GM12878 (cell line): ENCODE measurements at regions not wholly inside any gene's neighbourhood (a gene's known extent, or its start where the extent isn't known, plus 50 kb on each side); places are given as distances from the start of the nearest gene placed in this dataset.

Source experiments
- ATAC-seq: fragments of 200-7000 bp; cut with Tn5 transposase; 3 replicates; pipeline ENCODE4 v1.9.1; 2020; ENCODE audit warnings: mild to moderate bottlenecking, moderate library complexity
- BruUV-seq: library from RNA; stranded (reverse); fragments of 400-500 nt; replicated peaks from 2 replicates; lab custom pipeline; 2021; lab: Mats Ljungman, UMichigan
- CTCF ChIA-PET: fragments of 300-600 bp; sonication (Branson Sonifier 250); formaldehyde crosslinking; extraction: SDS; loops from one replicate; lab custom pipeline; 2021; ENCODE audit warnings: inconsistent platforms; lab: Yijun Ruan, JAX
- POLR2A ChIA-PET: fragments of 350-600 bp; formaldehyde crosslinking; extraction: SDS; loops from one replicate; lab custom pipeline; 2021; ENCODE audit warnings: inconsistent platforms; lab: Charles Lee
- RAD21 ChIA-PET: fragments of 300-600 bp; sonication (Branson Sonifier 250); formaldehyde crosslinking; loops from one replicate; lab custom pipeline; 2023; ENCODE audit warnings: antibody characterized with exemption; ENCODE audit not compliant: unreplicated experiment; lab: Charles Lee
- SMC1A ChIA-PET: fragments of 300-600 bp; sonication (Branson Sonifier 250); formaldehyde crosslinking; loops from one replicate; lab custom pipeline; 2023; ENCODE audit not compliant: unreplicated experiment, uncharacterized antibody; lab: Charles Lee
- DNase-seq: peaks from one replicate; pipeline ENCODE4 v3.0.0-alpha.2; 2011; ENCODE audit warnings: low read depth, low spot score
- FAIRE-seq: peaks from 3 replicates; lab custom pipeline; 2011; peaks lifted over from hg19 to GRCh38; lab: Jason Lieb, UNC
- H2AFZ ChIP-seq: 2 replicates; pipeline ENCODE4 v1.6.0; 2011; ENCODE audit warnings: low read depth, low read length, control low read depth; ENCODE audit not compliant: control insufficient read depth
- H3K27ac ChIP-seq: 2 replicates; pipeline ENCODE4 v1.5.1; 2011; ENCODE audit warnings: control low read depth; ENCODE audit not compliant: control insufficient read depth, insufficient read depth
- H3K27me3 ChIP-seq, 2 experiments: replicated peaks in 1 of 2; 2 replicates each; pipeline versions ENCODE4 v1.6.0 to v1.6.1; 2011; ENCODE audit warnings: low read length in 1 of 2; ENCODE audit not compliant: control insufficient read depth in 2 of 2, insufficient read depth in 2 of 2
- H3K36me3 ChIP-seq, 2 experiments: 2 replicates each; pipeline ENCODE4 v1.5.1; 2011; ENCODE audit warnings: low read length in 1 of 2; ENCODE audit not compliant: control insufficient read depth in 2 of 2, insufficient read depth in 2 of 2
- H3K4me1 ChIP-seq: 2 replicates; pipeline ENCODE4 v1.6.1; 2011; ENCODE audit warnings: mild to moderate bottlenecking, low read length, moderate library complexity, mixed read lengths; ENCODE audit not compliant: control insufficient read depth, insufficient read depth
- H3K4me2 ChIP-seq: 2 replicates; pipeline ENCODE4 v1.6.0; 2011; ENCODE audit warnings: control low read depth; ENCODE audit not compliant: control insufficient read depth, insufficient read depth
- H3K4me3 ChIP-seq: fragments of 200-600 bp; sonication (generic); 2 replicates; pipeline ENCODE4 v1.5.1; 2016
- H3K79me2 ChIP-seq: 2 replicates; pipeline ENCODE4 v1.6.0; 2011; ENCODE audit warnings: low read length; ENCODE audit not compliant: control insufficient read depth, insufficient read depth
- H3K9ac ChIP-seq: 2 replicates; pipeline ENCODE4 v1.8.0; 2011; ENCODE audit warnings: low read length, control low read depth, mixed read lengths; ENCODE audit not compliant: control insufficient read depth, insufficient read depth
- H3K9me3 ChIP-seq: replicated peaks from 3 replicates; pipeline ENCODE4 v1.5.1; 2011; ENCODE audit warnings: mild to moderate bottlenecking, low read length; ENCODE audit not compliant: control insufficient read depth, insufficient read depth
- H4K20me1 ChIP-seq: 2 replicates; pipeline ENCODE4 v1.6.0; 2011; ENCODE audit not compliant: control insufficient read depth, insufficient read depth
- BCLAF1 ChIP-seq: fragments of 450-650 bp; IDR thresholded peaks from 2 replicates; pipeline ENCODE4 v1.6.1; 2017; ENCODE audit warnings: antibody characterized with exemption, mild to moderate bottlenecking, moderate library complexity
- BHLHE40 ChIP-seq, 2 experiments: fragments of 450-650 bp in 1 of 2; IDR thresholded peaks; 2 replicates each; pipeline ENCODE4 v1.6.1; 2011 to 2017; ENCODE audit warnings: low read depth in 2 of 2, borderline replicate concordance in 1 of 2, improper control_type of control experiment in 1 of 2, low read length in 1 of 2, mild to moderate bottlenecking in 1 of 2
- CBX3 ChIP-seq: fragments of 200-600 bp; sonication (generic); IDR thresholded peaks from 2 replicates; pipeline ENCODE4 v1.6.1; 2016; ENCODE audit warnings: low read depth, borderline replicate concordance
- KDM1A ChIP-seq: fragments of 200-600 bp; sonication (generic); IDR thresholded peaks from 2 replicates; pipeline ENCODE4 v1.6.1; 2016; ENCODE audit warnings: borderline replicate concordance
- MTA2 ChIP-seq: fragments of 450-650 bp; IDR thresholded peaks from 2 replicates; pipeline ENCODE4 v1.6.1; 2016; ENCODE audit warnings: low read depth, mild to moderate bottlenecking, moderate library complexity
- MYC ChIP-seq: IDR thresholded peaks from 2 replicates; pipeline ENCODE4 v1.6.1; 2011; ENCODE audit warnings: mild to moderate bottlenecking, low read length, moderate library complexity, inconsistent platforms; ENCODE audit not compliant: insufficient read depth, insufficient replicate concordance, insufficient read length, severe bottlenecking
- NRF1 ChIP-seq: conservative IDR thresholded peaks from 2 replicates; pipeline ENCODE4 v1.6.1; 2011; ENCODE audit warnings: mild to moderate bottlenecking, low read depth, low read length, improper control_type of control experiment
- POLR2A ChIP-seq: IDR thresholded peaks from 2 replicates; pipeline ENCODE4 v1.6.1; 2011; ENCODE audit warnings: low read depth, mild to moderate bottlenecking, low read length
- SUZ12 ChIP-seq: fragments of 200-600 bp; sonication (generic); IDR thresholded peaks from one replicate; pipeline ENCODE4 v1.6.1; 2018; ENCODE audit warnings: antibody characterized with exemption, mild to moderate bottlenecking; ENCODE audit not compliant: unreplicated experiment
- TCF3 ChIP-seq: IDR thresholded peaks from 2 replicates; pipeline ENCODE4 v1.6.1; 2012; ENCODE audit warnings: low read depth, mild to moderate bottlenecking, low read length, borderline replicate concordance; ENCODE audit not compliant: insufficient read depth
- ZNF207 ChIP-seq: fragments of 450-650 bp; IDR thresholded peaks from 2 replicates; pipeline ENCODE4 v1.6.1; 2014; ENCODE audit warnings: antibody characterized with exemption, mild to moderate bottlenecking, borderline replicate concordance
- ZNF274 ChIP-seq: IDR thresholded peaks from one replicate; pipeline ENCODE4 v1.8.0; 2011; ENCODE audit not compliant: insufficient read length, insufficient read depth
- WGBS: methylation state at CpG from one replicate; pipeline ENCODE4 v1.1.6; 2016; ENCODE audit warnings: low lambda C conversion rate; ENCODE audit not compliant: insufficient replicate concordance, insufficient coverage; ENCODE audit errors: missing lambda C conversion rate; 5-methylcytosine and 5-hydroxymethylcytosine counted together
- in situ Hi-C: fragments of 300-500 bp; cut with MboI; formaldehyde crosslinking; loops from 9 replicates; pipeline ENCODE4 v1.14.3; 2018; ENCODE audit warnings: mixed read lengths
- intact Hi-C: fragments of 100-400 bp; cut with micrococcal nuclease; formaldehyde crosslinking; loops from one replicate; pipeline ENCODE4 v1.14.2; 2022; ENCODE audit not compliant: unreplicated experiment
- TF ChIP-seq, protein P1 (sequence below): IDR thresholded peaks from 2 replicates; pipeline ENCODE4 v1.6.1; 2011; ENCODE audit warnings: low read depth, mild to moderate bottlenecking, low read length, moderate library complexity, borderline replicate concordance; ENCODE audit errors: extremely low read depth
- TF ChIP-seq, protein P2 (sequence below): fragments of 450-650 bp; IDR thresholded peaks from 2 replicates; pipeline ENCODE4 v1.6.1; 2017; ENCODE audit warnings: mild to moderate bottlenecking

DNA sequence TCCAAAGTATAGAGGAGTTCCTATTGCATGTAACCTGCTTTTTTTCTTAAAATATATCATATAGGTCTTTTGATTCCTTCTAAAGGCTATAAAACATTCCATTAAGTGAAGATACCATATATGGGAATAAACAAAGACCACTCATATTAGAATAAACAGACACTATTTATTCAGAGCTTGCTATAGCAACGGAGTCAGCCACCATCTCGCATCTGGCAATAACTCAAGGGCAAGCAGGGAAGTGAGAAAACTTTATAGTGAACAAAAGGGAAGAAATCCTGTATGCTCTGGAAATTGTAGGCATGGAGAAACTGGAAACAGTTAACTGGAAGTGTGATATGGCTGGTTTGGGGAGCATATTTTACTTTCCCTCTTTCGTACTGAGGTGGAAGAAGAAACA, 301.9 kb downstream of the PTH2R start:
- Histone ChIP-seq H3K9me3 (no peaks in the 10 kb centered on the region), H3K4me3 (no peak overlapping the region), H3K79me2 (no peaks in the 10 kb centered on the region), H3K27ac (no peak overlapping the region), H3K4me1 (no peaks in the 10 kb centered on the region), H3K36me3 (no peaks in the 10 kb centered on the region), H3K27me3 (no peaks in the 10 kb centered on the region), H2AFZ (no peak overlapping the region), H3K9ac (no peak overlapping the region), H3K4me2 (no peak overlapping the region), H4K20me1 (no peaks in the 10 kb centered on the region)
- SMC1A ChIA-PET, result no interaction called here
- FAIRE-seq (no peak), DNase-seq (no peak), ATAC-seq (no peak)
- RAD21 ChIA-PET, result no interaction called here
- WGBS, result 0% methylated on average over 3 of the region's 3 CpGs
- intact Hi-C loops (no loop called here), in situ Hi-C loops (no loop called here)
- CTCF ChIA-PET, result no interaction called here
- no TSS peak for BruUV-seq
- no peak for TF ChIP-seq CBX3
- TF ChIP-seq NRF1, result no peak
- TF ChIP-seq MYC, result no peak
- TF ChIP-seq, protein P1, sequence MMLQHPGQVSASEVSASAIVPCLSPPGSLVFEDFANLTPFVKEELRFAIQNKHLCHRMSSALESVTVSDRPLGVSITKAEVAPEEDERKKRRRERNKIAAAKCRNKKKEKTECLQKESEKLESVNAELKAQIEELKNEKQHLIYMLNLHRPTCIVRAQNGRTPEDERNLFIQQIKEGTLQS, result no peak
- no peak for TF ChIP-seq MTA2
- no peak for TF ChIP-seq TCF3
- no peak for TF ChIP-seq KDM1A
- no peak for TF ChIP-seq BHLHE40 (IDR thresholded peaks at IDR 0.05; ENCODE audit: borderline replicate concordance in 1 of 2, low read depth in 2 of 2, low read length in 1 of 2)
- no peak for TF ChIP-seq ZNF274
- TF ChIP-seq POLR2A, result no peak
- TF ChIP-seq SUZ12, result no peak
- TF ChIP-seq BCLAF1, result no peak
- TF ChIP-seq, protein P2, sequence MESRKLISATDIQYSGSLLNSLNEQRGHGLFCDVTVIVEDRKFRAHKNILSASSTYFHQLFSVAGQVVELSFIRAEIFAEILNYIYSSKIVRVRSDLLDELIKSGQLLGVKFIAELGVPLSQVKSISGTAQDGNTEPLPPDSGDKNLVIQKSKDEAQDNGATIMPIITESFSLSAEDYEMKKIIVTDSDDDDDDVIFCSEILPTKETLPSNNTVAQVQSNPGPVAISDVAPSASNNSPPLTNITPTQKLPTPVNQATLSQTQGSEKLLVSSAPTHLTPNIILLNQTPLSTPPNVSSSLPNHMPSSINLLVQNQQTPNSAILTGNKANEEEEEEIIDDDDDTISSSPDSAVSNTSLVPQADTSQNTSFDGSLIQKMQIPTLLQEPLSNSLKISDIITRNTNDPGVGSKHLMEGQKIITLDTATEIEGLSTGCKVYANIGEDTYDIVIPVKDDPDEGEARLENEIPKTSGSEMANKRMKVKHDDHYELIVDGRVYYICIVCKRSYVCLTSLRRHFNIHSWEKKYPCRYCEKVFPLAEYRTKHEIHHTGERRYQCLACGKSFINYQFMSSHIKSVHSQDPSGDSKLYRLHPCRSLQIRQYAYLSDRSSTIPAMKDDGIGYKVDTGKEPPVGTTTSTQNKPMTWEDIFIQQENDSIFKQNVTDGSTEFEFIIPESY, result no peak
- no peak for TF ChIP-seq ZNF207
- POLR2A ChIA-PET, result no interaction called here
